Astrocyte of the spinal cord (primary cell): ENCODE measurements at regions not wholly inside any gene's neighbourhood (a gene's known extent, or its start where the extent isn't known, plus 50 kb on each side); places are given as distances from the start of the nearest gene placed in this dataset.

Source experiments
- DNase-seq: peaks from one replicate; pipeline ENCODE4 v3.0.0; 2011; ENCODE audit warnings: low read depth, low spot score
- H3K4me3 ChIP-seq: 2 replicates; pipeline ENCODE4 v1.5.1; 2011; ENCODE audit warnings: low read depth, mild to moderate bottlenecking, low read length, moderate library complexity
- in situ Hi-C: cut with HindIII; loops from 2 replicates; pipeline ENCODE4 v1.10.0; 2017; ENCODE audit warnings: low sequenced_read_pairs
- TF ChIP-seq, protein P1 (sequence below): IDR thresholded peaks from 2 replicates; pipeline ENCODE4 v1.5.1; 2012; ENCODE audit warnings: low read depth, mild to moderate bottlenecking, low read length, inconsistent platforms

DNA sequence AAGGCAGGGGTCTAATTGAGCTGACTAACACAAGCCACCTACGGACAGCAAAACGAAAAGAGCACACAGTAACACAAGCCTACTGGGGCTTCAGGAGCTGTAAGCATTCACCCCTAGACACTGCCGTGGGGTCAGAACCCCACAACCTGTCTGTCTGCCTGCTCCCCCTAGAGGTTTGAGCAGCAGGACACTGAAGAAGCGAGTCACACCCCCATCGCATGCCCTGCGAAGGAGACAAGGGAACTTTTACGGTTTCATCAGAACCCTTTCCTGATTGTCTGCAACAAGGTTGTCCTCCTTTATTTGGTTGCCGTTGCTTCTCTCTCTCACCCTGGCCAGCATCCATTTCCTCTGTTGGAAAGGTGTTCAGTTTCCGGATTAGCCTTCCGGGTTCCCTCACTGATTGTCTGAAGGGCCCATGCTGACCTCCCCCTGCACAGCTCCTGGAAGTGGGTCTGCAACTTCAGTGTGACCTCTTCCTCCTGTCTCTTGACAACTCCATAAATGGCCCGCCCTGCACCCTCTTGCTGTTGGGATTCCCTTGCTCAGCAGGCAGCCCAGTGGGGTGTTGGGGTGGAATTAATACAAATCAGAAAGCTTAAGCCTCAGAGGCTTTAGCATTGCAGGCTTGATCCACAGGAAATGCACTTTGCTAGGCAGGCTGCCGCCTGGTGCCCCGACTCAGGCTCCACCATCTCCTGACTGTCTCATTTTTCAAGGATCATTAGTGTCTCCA lies 258.9 kb upstream of the TLE4 start:
- in situ Hi-C loops = no loop called here
- no peak overlapping the region for H3K4me3 ChIP-seq
- TF ChIP-seq, protein P1, sequence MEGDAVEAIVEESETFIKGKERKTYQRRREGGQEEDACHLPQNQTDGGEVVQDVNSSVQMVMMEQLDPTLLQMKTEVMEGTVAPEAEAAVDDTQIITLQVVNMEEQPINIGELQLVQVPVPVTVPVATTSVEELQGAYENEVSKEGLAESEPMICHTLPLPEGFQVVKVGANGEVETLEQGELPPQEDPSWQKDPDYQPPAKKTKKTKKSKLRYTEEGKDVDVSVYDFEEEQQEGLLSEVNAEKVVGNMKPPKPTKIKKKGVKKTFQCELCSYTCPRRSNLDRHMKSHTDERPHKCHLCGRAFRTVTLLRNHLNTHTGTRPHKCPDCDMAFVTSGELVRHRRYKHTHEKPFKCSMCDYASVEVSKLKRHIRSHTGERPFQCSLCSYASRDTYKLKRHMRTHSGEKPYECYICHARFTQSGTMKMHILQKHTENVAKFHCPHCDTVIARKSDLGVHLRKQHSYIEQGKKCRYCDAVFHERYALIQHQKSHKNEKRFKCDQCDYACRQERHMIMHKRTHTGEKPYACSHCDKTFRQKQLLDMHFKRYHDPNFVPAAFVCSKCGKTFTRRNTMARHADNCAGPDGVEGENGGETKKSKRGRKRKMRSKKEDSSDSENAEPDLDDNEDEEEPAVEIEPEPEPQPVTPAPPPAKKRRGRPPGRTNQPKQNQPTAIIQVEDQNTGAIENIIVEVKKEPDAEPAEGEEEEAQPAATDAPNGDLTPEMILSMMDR = no peak
- DNase-seq = no peak

DNA sequence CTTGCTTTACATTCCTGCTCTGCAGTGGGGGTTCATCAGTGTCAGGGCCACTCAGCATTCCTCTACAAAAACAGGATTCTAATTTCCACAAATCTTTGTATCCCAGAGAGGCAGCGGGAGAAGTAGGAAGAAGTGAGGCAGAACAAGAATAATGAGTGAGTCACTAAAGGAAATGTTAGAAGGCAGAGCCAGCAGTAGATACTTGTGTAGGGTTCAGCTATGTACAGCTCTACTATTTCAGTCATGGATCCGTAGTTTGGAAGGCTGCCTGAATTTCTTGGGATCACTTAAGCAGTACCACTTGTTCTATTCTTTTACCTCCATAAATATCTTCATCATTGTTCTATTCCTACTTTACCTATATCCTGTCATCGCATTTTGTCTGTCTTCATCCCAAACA lies 246.3 kb upstream of the TLE4 start:
- H3K4me3 ChIP-seq = no peak overlapping the region
- DNase-seq = peak; percentile 15
- TF ChIP-seq, protein P1 = no peak
- in situ Hi-C loops = no loop called here

DNA sequence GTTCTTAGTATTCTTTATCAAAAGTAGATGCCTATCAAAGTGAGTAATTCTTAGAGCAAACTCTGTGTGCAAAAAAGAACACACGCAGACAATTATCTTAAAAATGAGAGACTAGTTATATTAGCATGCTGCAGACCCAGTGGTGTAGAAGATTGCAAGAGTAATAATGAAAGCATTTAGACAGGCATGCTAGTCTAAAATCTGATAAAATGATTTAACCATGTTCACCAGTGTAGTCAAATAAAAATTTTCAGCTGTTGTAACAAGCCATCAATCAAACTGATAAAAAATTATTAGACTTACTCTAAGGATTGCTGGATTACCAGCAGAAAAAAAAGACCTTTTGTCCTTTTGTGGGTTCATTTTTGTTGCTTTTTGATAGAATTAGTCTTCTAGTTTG lies 241.9 kb upstream of the TLE4 start:
- no peak for DNase-seq
- TF ChIP-seq, protein P1 = no peak
- in situ Hi-C loops = no loop called here
- no peak overlapping the region for H3K4me3 ChIP-seq

DNA sequence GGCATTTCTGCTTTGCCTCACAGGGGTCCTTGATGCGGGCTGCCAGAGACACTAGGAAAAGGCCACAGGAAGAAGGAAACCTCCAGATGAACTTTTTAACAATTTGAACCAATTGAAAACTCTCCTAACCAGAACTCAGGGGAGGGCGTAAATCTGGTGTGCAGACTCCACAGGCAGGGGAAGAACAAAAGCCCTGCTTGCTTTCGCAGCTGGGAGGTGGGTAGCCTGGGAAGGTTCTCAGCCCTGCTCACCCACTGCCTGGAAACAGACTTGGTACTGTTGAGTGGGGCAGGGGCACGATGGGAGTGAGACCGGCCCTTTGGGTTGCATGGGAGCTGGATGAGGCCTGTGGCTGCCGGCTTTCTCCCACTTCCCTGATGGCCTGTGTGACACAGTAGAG lies 237.8 kb upstream of the TLE4 start:
- no peak overlapping the region for H3K4me3 ChIP-seq
- TF ChIP-seq, protein P1 = no peak
- in situ Hi-C loops = no loop called here
- no peak for DNase-seq

DNA sequence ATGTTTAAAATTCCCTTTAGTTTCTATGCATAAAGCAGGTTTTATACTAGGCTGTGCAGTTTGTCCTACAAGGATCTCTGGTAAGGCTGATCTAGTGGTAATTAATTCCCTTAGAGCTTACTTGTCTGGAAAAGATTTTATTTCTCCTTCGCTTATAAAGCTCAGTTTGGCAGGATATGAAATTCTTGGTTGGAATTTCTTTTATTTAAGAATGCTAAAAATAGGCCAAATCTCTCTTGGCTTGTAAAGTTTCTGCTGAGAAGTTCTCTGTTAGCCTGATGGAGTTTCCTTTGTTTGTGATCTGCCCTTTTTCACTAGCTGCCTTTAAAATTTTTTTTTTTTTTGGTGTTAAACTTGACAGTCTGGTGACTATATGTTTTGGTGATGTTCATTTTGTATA lies 237.1 kb upstream of the TLE4 start:
- TF ChIP-seq, protein P1 = no peak

DNA sequence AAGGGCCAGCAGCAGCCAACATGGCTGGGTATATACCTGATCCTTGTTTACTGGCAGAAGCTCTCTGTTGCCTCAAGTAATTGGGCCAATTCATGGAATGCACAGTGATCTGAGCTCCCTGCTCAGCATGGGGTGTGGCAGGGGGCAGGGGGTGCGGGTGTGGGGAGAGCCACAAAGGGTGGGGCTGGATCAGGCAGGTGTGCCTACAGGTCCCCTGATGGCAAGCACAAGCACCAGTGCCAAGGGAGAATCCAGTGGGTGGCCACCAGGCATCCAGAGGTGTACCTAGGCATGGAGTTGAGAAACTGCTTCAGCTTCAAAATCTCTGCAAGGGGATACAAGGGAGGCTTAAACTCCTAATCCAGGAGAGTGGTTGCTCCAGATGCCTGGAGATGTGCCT lies 235.8 kb upstream of the TLE4 start:
- H3K4me3 ChIP-seq = no peak overlapping the region
- TF ChIP-seq, protein P1 = no peak
- in situ Hi-C loops = no loop called here
- no peak for DNase-seq

More for the DNA sequence above, 237.1 kb upstream of the TLE4 start:
- in situ Hi-C loops = no loop called here
- no peak for DNase-seq
- no peak overlapping the region for H3K4me3 ChIP-seq
